ENCODE measurements at regions not wholly inside any gene's neighbourhood (a gene's known extent, or its start where the extent isn't known, plus 50 kb on each side); places are given as distances from the start of the nearest gene placed in this dataset.
A peak's percentile ranks its signal among the peaks of the same experiment; 100 is the strongest.

GRCh38 chr3:147049821-147050220, 356.5 kb downstream of the ZIC4 start:
- no peak for FAIRE-seq
- DNase-seq (ENCODE audit: low spot score in 2 of 2): no peak

- no peak for DNase-seq (ENCODE audit: low spot score in 2 of 2)
- FAIRE-seq: peak; percentile 42
Measured at GRCh38 chr3:147049305-147049704, 357.0 kb downstream of the ZIC4 start.

- no peak for DNase-seq (ENCODE audit: low spot score in 2 of 2)
- FAIRE-seq: no peak
Measured at GRCh38 chr3:147046916-147047315, 359.4 kb downstream of the ZIC4 start.

- no peak for DNase-seq (ENCODE audit: low spot score in 2 of 2)
- no peak for FAIRE-seq
Measured at GRCh38 chr3:147038481-147038880, 367.9 kb downstream of the ZIC4 start.

GRCh38 chr3:147034359-147034758, 372.0 kb downstream of the ZIC4 start:
- no peak for DNase-seq (ENCODE audit: low spot score in 2 of 2)
- no peak for FAIRE-seq

- FAIRE-seq (no peak), DNase-seq (ENCODE audit: low spot score in 2 of 2) (no peak)
Measured at GRCh38 chr3:147030274-147030673, 376.1 kb downstream of the ZIC4 start.

- DNase-seq (ENCODE audit: low spot score in 2 of 2) (no peak), FAIRE-seq (no peak)
Measured at GRCh38 chr3:147015334-147015733, 391.0 kb downstream of the ZIC4 start.

GRCh38 chr3:147008886-147009285, 397.5 kb downstream of the ZIC4 start:
- DNase-seq (ENCODE audit: low spot score in 2 of 2): no peak
- no peak for FAIRE-seq

GRCh38 chr3:147008458-147008857, 397.9 kb downstream of the ZIC4 start:
- DNase-seq (ENCODE audit: low spot score in 2 of 2) (no peak), FAIRE-seq (no peak)

- DNase-seq (ENCODE audit: low spot score in 2 of 2) (no peak), FAIRE-seq (no peak)
Measured at GRCh38 chr3:147007736-147008245, 398.6 kb downstream of the ZIC4 start.

- no peak for DNase-seq (ENCODE audit: low spot score in 2 of 2)
- FAIRE-seq: no peak
Measured at GRCh38 chr3:147002721-147003120, 397.6 kb upstream of the PLSCR5 start.

GRCh38 chr3:147000274-147000673, 395.1 kb upstream of the PLSCR5 start:
- FAIRE-seq (no peak), DNase-seq (ENCODE audit: low spot score in 2 of 2) (no peak)

- no peak for FAIRE-seq
- DNase-seq (ENCODE audit: low spot score in 2 of 2): no peak
Measured at GRCh38 chr3:146991907-146992306, 386.8 kb upstream of the PLSCR5 start.

- FAIRE-seq (no peak), DNase-seq (ENCODE audit: low spot score in 2 of 2) (no peak)
Measured at GRCh38 chr3:146975476-146975875, 370.3 kb upstream of the PLSCR5 start.

GRCh38 chr3:146975032-146975431, 369.9 kb upstream of the PLSCR5 start:
- DNase-seq (ENCODE audit: low spot score in 2 of 2) (no peak), FAIRE-seq (peak; percentile 24)

- FAIRE-seq (no peak), DNase-seq (ENCODE audit: low spot score in 2 of 2) (no peak)
Measured at GRCh38 chr3:146974001-146974400, 368.9 kb upstream of the PLSCR5 start.

- DNase-seq (ENCODE audit: low spot score in 2 of 2) (no peak), FAIRE-seq (no peak)
Measured at GRCh38 chr3:146972726-146973125, 367.6 kb upstream of the PLSCR5 start.

GRCh38 chr3:146970236-146970635, 365.1 kb upstream of the PLSCR5 start:
- no peak for FAIRE-seq
- DNase-seq (ENCODE audit: low spot score in 2 of 2): no peak

GRCh38 chr3:146969356-146969755, 364.2 kb upstream of the PLSCR5 start:
- DNase-seq (ENCODE audit: low spot score in 2 of 2) (no peak), FAIRE-seq (no peak)

- DNase-seq (ENCODE audit: low spot score in 2 of 2) (no peak), FAIRE-seq (no peak)
Measured at GRCh38 chr3:146968204-146968651, 363.1 kb upstream of the PLSCR5 start.

GRCh38 chr3:146967783-146968182, 362.6 kb upstream of the PLSCR5 start:
- FAIRE-seq: no peak
- no peak for DNase-seq (ENCODE audit: low spot score in 2 of 2)

GRCh38 chr3:146966124-146966523, 361.0 kb upstream of the PLSCR5 start:
- DNase-seq (ENCODE audit: low spot score in 2 of 2): no peak

GRCh38 chr3:146953511-146953981, 348.4 kb upstream of the PLSCR5 start:
- no peak for FAIRE-seq
- DNase-seq (ENCODE audit: low spot score in 2 of 2): no peak

More at GRCh38 chr3:146966124-146966523, 361.0 kb upstream of the PLSCR5 start:
- no peak for FAIRE-seq
